GM23338 (cell line): ENCODE measurements at regions not wholly inside any gene's neighbourhood (a gene's known extent, or its start where the extent isn't known, plus 50 kb on each side); places are given as distances from the start of the nearest gene placed in this dataset.

Experiments used
- ATAC-seq: fragments of 200-7000 bp; cut with Tn5 transposase; 3 replicates; pipeline ENCODE4 v1.9.1; 2020
- DNase-seq: peaks from one replicate; pipeline ENCODE4 v3.0.0-alpha.2; 2015; ENCODE audit warnings: low spot score
- H2AFZ ChIP-seq: fragments of 200-600 bp; sonication (generic); 2 replicates; pipeline ENCODE4 v1.8.0; 2016; ENCODE audit warnings: antibody characterized with exemption, mild to moderate bottlenecking, moderate library complexity
- H3F3A ChIP-seq: fragments of 200-600 bp; sonication (generic); replicated peaks from 2 replicates; pipeline ENCODE4 v1.8.0; 2017; ENCODE audit warnings: antibody characterized with exemption, mixed run types, low read depth
- H3K27ac ChIP-seq: fragments of 200-600 bp; sonication (generic); 2 replicates; pipeline ENCODE4 v1.6.1; 2016; ENCODE audit warnings: low read depth
- H3K27me3 ChIP-seq: fragments of 200-600 bp; sonication (generic); 2 replicates; pipeline ENCODE4 v1.8.0; 2016; ENCODE audit warnings: mild to moderate bottlenecking, mixed run types, moderate library complexity; ENCODE audit not compliant: insufficient read depth
- H3K36me3 ChIP-seq: fragments of 200-600 bp; sonication (generic); 2 replicates; pipeline ENCODE4 v1.8.0; 2016; ENCODE audit warnings: mild to moderate bottlenecking; ENCODE audit not compliant: insufficient read depth
- H3K4me1 ChIP-seq: fragments of 200-600 bp; sonication (generic); 2 replicates; pipeline ENCODE4 v1.8.0; 2016; ENCODE audit warnings: mild to moderate bottlenecking, moderate library complexity; ENCODE audit not compliant: insufficient read depth
- H3K4me2 ChIP-seq: fragments of 200-600 bp; sonication (generic); 2 replicates; pipeline ENCODE4 v1.7.1; 2017; ENCODE audit warnings: mixed run types
- H3K4me3 ChIP-seq: fragments of 200-600 bp; sonication (generic); 2 replicates; pipeline ENCODE4 v1.6.1; 2016; ENCODE audit warnings: mixed run types
- H3K79me2 ChIP-seq: fragments of 200-600 bp; sonication (generic); replicated peaks from 2 replicates; pipeline ENCODE4 v1.8.0; 2017; ENCODE audit warnings: mild to moderate bottlenecking; ENCODE audit not compliant: insufficient read depth
- H3K9me2 ChIP-seq: fragments of 200-600 bp; sonication (generic); 2 replicates; pipeline ENCODE4 v1.8.0; 2017; ENCODE audit not compliant: insufficient read depth
- H4K20me1 ChIP-seq: fragments of 200-600 bp; sonication (generic); replicated peaks from 2 replicates; pipeline ENCODE4 v1.8.0; 2017; ENCODE audit warnings: mild to moderate bottlenecking; ENCODE audit not compliant: insufficient read depth
- H3K27ac Mint-ChIP-seq: 2 replicates; pipeline ENCODE4 v1.8.0; 2020; ENCODE audit warnings: inconsistent platforms, mild to moderate bottlenecking, moderate library complexity, mixed read lengths
- H3K27me3 Mint-ChIP-seq: 3 replicates; pipeline ENCODE4 v1.8.0; 2022; ENCODE audit warnings: low read depth, mild to moderate bottlenecking, moderate library complexity, mixed read lengths, inconsistent platforms; ENCODE audit not compliant: insufficient read depth, poor library complexity
- H3K36me3 Mint-ChIP-seq: 3 replicates; pipeline ENCODE4 v1.8.0; 2021; ENCODE audit warnings: low read depth, mild to moderate bottlenecking, inconsistent platforms, moderate library complexity, mixed read lengths
- H3K4me1 Mint-ChIP-seq: 3 replicates; pipeline ENCODE4 v1.8.0; 2020; ENCODE audit warnings: mild to moderate bottlenecking, inconsistent platforms, mixed read lengths
- H3K4me3 Mint-ChIP-seq: 3 replicates; pipeline ENCODE4 v1.8.0; 2021; ENCODE audit warnings: moderate library complexity, mild to moderate bottlenecking, inconsistent platforms, mixed read lengths
- H3K9me3 Mint-ChIP-seq: 3 replicates; pipeline ENCODE4 v1.8.0; 2020; ENCODE audit warnings: moderate library complexity, mild to moderate bottlenecking, inconsistent platforms, mixed read lengths
- ZNF462 ChIP-seq: fragments of 250-450 bp; sonication (Bioruptor Pico); IDR thresholded peaks from 2 replicates; pipeline ENCODE4 v1.5.0; 2020; ENCODE audit warnings: mild to moderate bottlenecking, moderate library complexity

GRCh38 chr20:5491455-5491854 is 119.4 kb downstream of the GPCPD1 start:
- no peak for DNase-seq
- H3K36me3 Mint-ChIP-seq, result 0 out of 3 replicates have a peak, but pooled peaks cover 6% of the 10 kb centered on the region
- no peak overlapping the region for H3K4me3 ChIP-seq

More at GRCh38 chr20:5491455-5491854, 119.4 kb downstream of the GPCPD1 start:
- TF ChIP-seq ZNF462, result no peak
- Mint-ChIP-seq H3K27me3 (peaks cover 6% of the 10 kb centered on the region), H3K4me1 (no peaks in the 10 kb centered on the region), H3K9me3 (no peaks in the 10 kb centered on the region; the same call in 2 of the 3 replicates), H3K27ac (no peak overlapping the region), H3K4me3 (no peak overlapping the region)
- Histone ChIP-seq H4K20me1 (no peaks in the 10 kb centered on the region), H3F3A (no peaks in the 10 kb centered on the region), H3K36me3 (no peaks in the 10 kb centered on the region), H3K27me3 (no peaks in the 10 kb centered on the region), H3K27ac (no peak overlapping the region), H3K4me1 (no peaks in the 10 kb centered on the region), H2AFZ (no peak overlapping the region), H3K4me2 (no peak overlapping the region), H3K79me2 (no peaks in the 10 kb centered on the region), H3K9me2 (no peaks in the 10 kb centered on the region)
- ATAC-seq, result no peak
